Spleen (tissue), 7 donors: ENCODE measurements at regions not wholly inside any gene's neighbourhood (a gene's known extent, or its start where the extent isn't known, plus 50 kb on each side); places are given as distances from the start of the nearest gene placed in this dataset.

Experiments used
- CTCF ChIP-seq, 11 experiments: fragments of 200-600 bp in 7 of 11; fragments of 450-650 bp in 4 of 11; sonication (generic) in 4 of 11; IDR thresholded peaks in 8 of 11; conservative IDR thresholded peaks in 3 of 11; 1 replicate in 7 of 11; 2 replicates in 4 of 11; pipeline versions ENCODE4 v1.4.0 to v1.8.0; 2016 to 2021; ENCODE audit warnings: antibody characterized with exemption in 11 of 11, inconsistent platforms in 4 of 11, mild to moderate bottlenecking in 1 of 11
- POLR2A ChIP-seq, 3 donors: fragments of 450-650 bp; IDR thresholded peaks; one replicate each; pipeline ENCODE4 v1.5.1; 2017; ENCODE audit warnings: antibody characterized with exemption in 3 of 3, mild to moderate bottlenecking in 1 of 3
- POLR2AphosphoS5 ChIP-seq, 3 donors: sonication (generic); formaldehyde crosslinking; IDR thresholded peaks; one replicate each; pipeline ENCODE4 v1.5.1; 2017; ENCODE audit warnings: antibody characterized with exemption in 3 of 3
- donor health status: DM: no; HTN: no; CAD: no; lungs with moderate emphysema.
- donor health status: DM: no; HTN: no; CAD: no.
- donor health status: DM: no; HTN: no; CAD: no.

- TF ChIP-seq CTCF (IDR thresholded peaks at IDR 0.05 in 8 of 11, conservative IDR thresholded peaks at IDR 0.05 in 3 of 11) (no peak), POLR2A (IDR thresholded peaks at IDR 0.05) (no peak), POLR2AphosphoS5 (IDR thresholded peaks at IDR 0.05) (no peak)
Measured at GRCh38 chr18:64645753-64646152, 496.9 kb upstream of the LINC00305 start.
